ENCODE measurements at regions not wholly inside any gene's neighbourhood (a gene's known extent, or its start where the extent isn't known, plus 50 kb on each side); places are given as distances from the start of the nearest gene placed in this dataset.

DNA sequence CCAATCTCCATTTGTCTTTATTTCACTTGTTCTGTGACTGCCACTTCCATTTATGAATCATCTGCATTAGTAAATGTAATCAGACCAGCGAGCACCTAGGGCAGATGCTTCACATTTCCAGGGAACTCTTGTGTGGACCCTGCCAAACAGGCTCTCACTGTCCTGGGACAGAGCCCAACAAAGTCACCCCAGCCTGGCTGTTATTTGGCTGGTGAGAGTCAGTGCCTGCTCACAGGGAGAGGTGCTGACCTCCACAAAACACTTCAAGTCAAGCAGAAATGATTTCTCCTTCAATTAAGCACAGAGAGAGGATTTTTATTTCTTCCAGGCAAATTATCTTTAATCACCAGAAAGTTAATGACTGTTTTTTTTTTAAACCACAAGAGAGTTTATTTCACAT is 568.0 kb downstream of the MTRR start:
- no peaks in the 10 kb centered on the region for H3K9me3 ChIP-seq (ENCODE audit: control insufficient read depth, insufficient read depth, low read length)
- POLR2A ChIA-PET, result no interaction called here
- H3K27ac ChIP-seq (ENCODE audit: low read depth, low read length), result no peak overlapping the region
- H3K27me3 ChIP-seq (ENCODE audit: control insufficient read depth, insufficient read depth, low read length), result no peaks in the 10 kb centered on the region
- TF ChIP-seq, protein P1, sequence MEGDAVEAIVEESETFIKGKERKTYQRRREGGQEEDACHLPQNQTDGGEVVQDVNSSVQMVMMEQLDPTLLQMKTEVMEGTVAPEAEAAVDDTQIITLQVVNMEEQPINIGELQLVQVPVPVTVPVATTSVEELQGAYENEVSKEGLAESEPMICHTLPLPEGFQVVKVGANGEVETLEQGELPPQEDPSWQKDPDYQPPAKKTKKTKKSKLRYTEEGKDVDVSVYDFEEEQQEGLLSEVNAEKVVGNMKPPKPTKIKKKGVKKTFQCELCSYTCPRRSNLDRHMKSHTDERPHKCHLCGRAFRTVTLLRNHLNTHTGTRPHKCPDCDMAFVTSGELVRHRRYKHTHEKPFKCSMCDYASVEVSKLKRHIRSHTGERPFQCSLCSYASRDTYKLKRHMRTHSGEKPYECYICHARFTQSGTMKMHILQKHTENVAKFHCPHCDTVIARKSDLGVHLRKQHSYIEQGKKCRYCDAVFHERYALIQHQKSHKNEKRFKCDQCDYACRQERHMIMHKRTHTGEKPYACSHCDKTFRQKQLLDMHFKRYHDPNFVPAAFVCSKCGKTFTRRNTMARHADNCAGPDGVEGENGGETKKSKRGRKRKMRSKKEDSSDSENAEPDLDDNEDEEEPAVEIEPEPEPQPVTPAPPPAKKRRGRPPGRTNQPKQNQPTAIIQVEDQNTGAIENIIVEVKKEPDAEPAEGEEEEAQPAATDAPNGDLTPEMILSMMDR (IDR thresholded peaks at IDR 0.05; ENCODE audit: low read depth, low read length), result no peak
- DNase-seq (ENCODE audit: low read depth, low spot score), result no peak
- no peak overlapping the region for H3K4me3 ChIP-seq (ENCODE audit: low read depth, low read length)
- CTCF ChIA-PET, result no interaction called here

DNA sequence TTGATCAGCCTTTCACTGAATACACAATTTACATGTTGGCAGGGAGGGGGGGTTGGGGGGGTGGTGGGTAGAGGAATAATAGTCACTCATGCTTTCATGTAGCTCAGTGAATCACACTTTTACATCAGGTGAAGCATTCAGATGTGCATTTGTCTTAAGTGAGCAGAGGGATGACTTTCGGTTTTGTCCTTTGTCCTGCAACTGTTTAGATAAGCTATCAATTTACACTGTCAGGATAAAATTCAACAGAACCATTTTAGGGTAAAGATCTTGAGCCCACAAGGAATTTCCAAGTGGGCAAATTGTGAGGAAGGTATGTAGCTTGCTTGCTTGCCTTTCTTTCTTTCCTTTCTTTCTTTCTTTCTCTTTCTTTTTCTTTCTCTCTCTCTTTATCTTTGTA is 576.2 kb downstream of the MTRR start:
- Histone ChIP-seq H3K9me3 (ENCODE audit: control insufficient read depth, insufficient read depth, low read length) (no peaks in the 10 kb centered on the region), H3K4me3 (ENCODE audit: low read depth, low read length) (no peak overlapping the region), H3K27ac (ENCODE audit: low read depth, low read length) (no peak overlapping the region), H3K27me3 (ENCODE audit: control insufficient read depth, insufficient read depth, low read length) (no peaks in the 10 kb centered on the region)
- TF ChIP-seq, protein P1 (IDR thresholded peaks at IDR 0.05; ENCODE audit: low read depth, low read length), result no peak
- POLR2A ChIA-PET, result no interaction called here
- DNase-seq (ENCODE audit: low read depth, low spot score), result no peak
- CTCF ChIA-PET, result no interaction called here

DNA sequence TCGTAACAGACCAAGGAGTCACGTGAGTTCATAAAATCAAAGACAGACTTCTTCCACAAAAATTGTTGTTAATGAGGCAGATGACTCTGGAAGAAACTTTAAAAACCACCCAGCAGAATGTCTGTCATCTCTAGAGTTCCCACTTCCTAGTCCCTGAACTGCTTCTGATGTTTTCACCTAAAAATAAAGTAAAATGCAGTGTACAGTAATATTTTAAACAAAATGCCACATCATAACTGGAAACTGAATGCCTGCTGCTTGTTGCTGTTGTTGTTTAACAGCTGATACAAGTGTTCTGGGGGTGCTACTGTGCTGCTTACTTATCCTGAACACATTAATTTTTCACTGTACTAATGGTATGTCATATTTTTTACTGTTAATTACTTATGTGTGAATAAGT is 577.2 kb downstream of the MTRR start:
- ChIA-PET POLR2A (no interaction called here), CTCF (no interaction called here)
- DNase-seq (ENCODE audit: low read depth, low spot score), result no peak
- no peaks in the 10 kb centered on the region for H3K27me3 ChIP-seq (ENCODE audit: control insufficient read depth, insufficient read depth, low read length)
- H3K4me3 ChIP-seq (ENCODE audit: low read depth, low read length), result no peak overlapping the region
- H3K27ac ChIP-seq (ENCODE audit: low read depth, low read length), result no peak overlapping the region
- TF ChIP-seq, protein P1 (IDR thresholded peaks at IDR 0.05; ENCODE audit: low read depth, low read length), result no peak
- H3K9me3 ChIP-seq (ENCODE audit: control insufficient read depth, insufficient read depth, low read length), result no peaks in the 10 kb centered on the region

DNA sequence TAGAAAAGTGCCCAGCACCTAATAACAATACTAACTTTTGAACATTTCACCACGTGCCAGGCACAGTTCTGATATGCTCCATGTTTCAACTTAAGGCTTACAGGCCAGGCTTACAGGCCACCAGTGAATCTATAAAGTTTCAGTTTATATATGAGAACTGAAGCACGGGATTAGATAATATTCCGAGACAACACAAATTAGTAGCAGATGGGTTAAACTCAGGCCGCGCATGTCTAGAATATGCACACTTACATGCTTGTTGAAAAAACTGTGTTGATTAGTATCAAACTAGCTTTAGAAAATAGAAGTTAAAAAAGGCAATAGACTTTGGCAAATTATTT is 587.9 kb downstream of the MTRR start:
- TF ChIP-seq, protein P1 (IDR thresholded peaks at IDR 0.05; ENCODE audit: low read depth, low read length), result no peak
- no peak for DNase-seq (ENCODE audit: low read depth, low spot score)
- Histone ChIP-seq H3K27ac (ENCODE audit: low read depth, low read length) (peak overlapping the region; percentile 68), H3K27me3 (ENCODE audit: control insufficient read depth, insufficient read depth, low read length) (no peaks in the 10 kb centered on the region), H3K4me3 (ENCODE audit: low read depth, low read length) (peak overlapping the region; percentile 2; the same call in 1 of the 2 replicates), H3K9me3 (ENCODE audit: control insufficient read depth, insufficient read depth, low read length) (no peaks in the 10 kb centered on the region)
- CTCF ChIA-PET, result interaction anchor here (0.6 kb wide), 1 partner anchor 751 kb away, joined by 3 read pairs; no protein-coding TSS in a partner anchor
- POLR2A ChIA-PET, result interaction anchor here (0.6 to 0.8 kb wide), 5 partner anchors 116 to 1093 kb away, joined by 3 to 5 read pairs (median 4); no protein-coding TSS in a partner anchor

DNA sequence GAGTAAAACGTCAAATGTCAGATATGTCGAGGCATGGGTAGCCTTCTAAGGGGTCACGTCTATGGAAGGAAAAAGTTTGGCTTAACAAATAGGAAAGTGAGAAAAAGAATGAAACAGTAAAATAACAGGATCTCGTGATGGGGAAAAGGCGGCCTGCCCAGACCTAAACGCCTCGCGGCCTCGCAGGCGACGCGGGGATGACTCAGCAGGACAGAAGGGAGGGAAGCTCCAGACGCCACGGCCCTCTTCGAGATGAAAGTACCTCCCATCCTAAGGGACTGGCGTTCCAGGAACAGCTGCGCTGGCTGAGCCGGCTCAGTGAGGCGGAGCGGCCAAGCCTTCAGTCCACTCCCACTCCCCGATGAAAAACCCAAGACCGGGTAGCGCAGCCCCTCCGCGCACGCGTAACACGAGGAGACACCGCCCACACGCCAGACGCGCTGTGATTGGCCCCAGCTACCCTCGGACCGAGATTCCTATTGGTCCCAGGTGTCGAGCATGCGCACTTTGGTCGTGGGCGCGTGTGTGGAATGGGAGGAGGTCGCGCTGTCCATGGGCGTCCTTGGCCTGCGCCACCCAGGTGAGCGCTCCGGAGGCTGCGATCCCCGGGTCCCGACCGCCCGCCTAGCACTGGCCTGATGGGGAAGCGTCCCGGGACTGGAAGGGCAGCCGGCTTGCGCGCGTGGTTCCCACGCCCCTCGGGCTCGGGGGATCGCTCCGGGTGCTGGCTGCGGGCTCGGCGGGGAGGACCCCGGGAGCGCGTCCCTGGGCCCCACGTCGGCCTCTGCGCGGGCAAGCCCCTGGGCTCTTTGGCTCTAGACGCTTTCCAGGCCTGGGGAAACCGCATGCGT is 588.5 kb downstream of the MTRR start:
- DNase-seq (ENCODE audit: low read depth, low spot score), result peak; percentile 98
- TF ChIP-seq, protein P1 (IDR thresholded peaks at IDR 0.05; ENCODE audit: low read depth, low read length), result no peak
- POLR2A ChIA-PET, result interaction anchor here (0.6 to 0.8 kb wide), 6 partner anchors 117 to 1092 kb away, joined by 3 to 5 read pairs (median 4); no protein-coding TSS in a partner anchor
- no peaks in the 10 kb centered on the region for H3K9me3 ChIP-seq (ENCODE audit: control insufficient read depth, insufficient read depth, low read length)
- peak overlapping the region; percentile 68 for H3K27ac ChIP-seq (ENCODE audit: low read depth, low read length)
- no peaks in the 10 kb centered on the region for H3K27me3 ChIP-seq (ENCODE audit: control insufficient read depth, insufficient read depth, low read length)
- peak overlapping the region; percentile 81 for H3K4me3 ChIP-seq (ENCODE audit: low read depth, low read length)
- CTCF ChIA-PET, result interaction anchor here (0.6 kb wide), 1 partner anchor 750 kb away, joined by 3 read pairs; no protein-coding TSS in a partner anchor

Data from AG04450 (cell line).